ENCODE measurements at regions not wholly inside any gene's neighbourhood (a gene's known extent, or its start where the extent isn't known, plus 50 kb on each side); places are given as distances from the start of the nearest gene placed in this dataset.
A peak's percentile ranks its signal among the peaks of the same experiment; 100 is the strongest.

- no peak for DNase-seq (ENCODE audit: low spot score)
- H3K27ac Mint-ChIP-seq: no peak overlapping the region
- no peaks in the 10 kb centered on the region for H3K4me1 Mint-ChIP-seq (ENCODE audit: low read depth)
- no peak overlapping the region for H3K4me3 Mint-ChIP-seq
- H3K9me3 Mint-ChIP-seq: no peaks in the 10 kb centered on the region
- no peaks in the 10 kb centered on the region for H3K36me3 Mint-ChIP-seq (ENCODE audit: low read depth)
- H3K27me3 Mint-ChIP-seq (ENCODE audit: low read depth): peaks cover 3% of the 10 kb centered on the region
Observed at GRCh38 chr15:69951898-69952555, 145.7 kb downstream of the TLE3 start.

- H3K27me3 Mint-ChIP-seq (ENCODE audit: low read depth): peaks cover 3% of the 10 kb centered on the region
- no peaks in the 10 kb centered on the region for H3K36me3 Mint-ChIP-seq (ENCODE audit: low read depth)
- no peaks in the 10 kb centered on the region for H3K4me1 Mint-ChIP-seq (ENCODE audit: low read depth)
- no peak for DNase-seq (ENCODE audit: low spot score)
- no peak overlapping the region for H3K27ac Mint-ChIP-seq
- H3K9me3 Mint-ChIP-seq: no peaks in the 10 kb centered on the region
- H3K4me3 Mint-ChIP-seq: no peak overlapping the region
Observed at GRCh38 chr15:69953051-69953450, 144.7 kb downstream of the TLE3 start.

- H3K36me3 Mint-ChIP-seq (ENCODE audit: low read depth): no peaks in the 10 kb centered on the region
- no peaks in the 10 kb centered on the region for H3K4me1 Mint-ChIP-seq (ENCODE audit: low read depth)
- H3K27me3 Mint-ChIP-seq (ENCODE audit: low read depth): peaks cover 3% of the 10 kb centered on the region
- DNase-seq (ENCODE audit: low spot score): no peak
- no peaks in the 10 kb centered on the region for H3K9me3 Mint-ChIP-seq
- no peak overlapping the region for H3K27ac Mint-ChIP-seq
- H3K4me3 Mint-ChIP-seq: no peak overlapping the region
Observed at GRCh38 chr15:69953816-69954215, 143.9 kb downstream of the TLE3 start.

- no peak overlapping the region for H3K27ac Mint-ChIP-seq
- H3K9me3 Mint-ChIP-seq: no peaks in the 10 kb centered on the region
- no peaks in the 10 kb centered on the region for H3K4me1 Mint-ChIP-seq (ENCODE audit: low read depth)
- no peak overlapping the region for H3K4me3 Mint-ChIP-seq
- DNase-seq (ENCODE audit: low spot score): no peak
- peaks cover 7% of the 10 kb centered on the region for H3K27me3 Mint-ChIP-seq (ENCODE audit: low read depth)
- no peaks in the 10 kb centered on the region for H3K36me3 Mint-ChIP-seq (ENCODE audit: low read depth)
Observed at GRCh38 chr15:69954666-69955065, 143.1 kb downstream of the TLE3 start.

- Mint-ChIP-seq H3K27me3 (ENCODE audit: low read depth) (peaks cover 7% of the 10 kb centered on the region), H3K4me3 (no peak overlapping the region), H3K9me3 (no peaks in the 10 kb centered on the region), H3K27ac (no peak overlapping the region), H3K36me3 (ENCODE audit: low read depth) (no peaks in the 10 kb centered on the region), H3K4me1 (ENCODE audit: low read depth) (no peaks in the 10 kb centered on the region)
- no peak for DNase-seq (ENCODE audit: low spot score)
Observed at GRCh38 chr15:69955240-69955894, 142.3 kb downstream of the TLE3 start.

DNA sequence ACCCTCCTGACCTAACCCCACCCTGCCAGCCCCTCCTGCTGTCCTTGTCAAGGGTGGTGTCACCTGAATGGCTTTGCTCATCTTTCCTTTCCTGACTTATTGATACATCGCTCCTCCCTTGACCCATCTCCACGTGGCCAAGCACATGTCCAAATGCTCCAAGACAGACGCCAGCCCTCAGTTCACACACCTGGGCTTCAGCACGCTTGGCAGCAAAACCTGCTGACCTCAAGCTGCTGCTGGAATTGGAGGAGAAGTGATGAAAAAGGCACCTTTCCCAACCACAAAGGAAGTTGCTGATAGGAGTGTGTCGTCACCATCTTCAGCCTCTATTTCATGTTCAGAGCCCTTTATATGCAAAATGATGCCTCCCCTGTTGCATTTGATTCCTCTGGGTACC lies 141.3 kb downstream of the TLE3 start:
- Mint-ChIP-seq H3K36me3 (ENCODE audit: low read depth) (no peaks in the 10 kb centered on the region), H3K4me3 (no peak overlapping the region), H3K9me3 (no peaks in the 10 kb centered on the region), H3K27ac (no peak overlapping the region), H3K4me1 (ENCODE audit: low read depth) (no peaks in the 10 kb centered on the region), H3K27me3 (ENCODE audit: low read depth) (peaks cover 8% of the 10 kb centered on the region)
- DNase-seq (ENCODE audit: low spot score): no peak

GRCh38 chr15:69957175-69957574 lies 140.5 kb downstream of the TLE3 start:
- Mint-ChIP-seq H3K36me3 (ENCODE audit: low read depth) (no peaks in the 10 kb centered on the region), H3K4me3 (no peak overlapping the region), H3K27ac (no peak overlapping the region), H3K9me3 (no peaks in the 10 kb centered on the region), H3K27me3 (ENCODE audit: low read depth) (peaks cover 15% of the 10 kb centered on the region), H3K4me1 (ENCODE audit: low read depth) (no peaks in the 10 kb centered on the region)
- no peak for DNase-seq (ENCODE audit: low spot score)

DNA sequence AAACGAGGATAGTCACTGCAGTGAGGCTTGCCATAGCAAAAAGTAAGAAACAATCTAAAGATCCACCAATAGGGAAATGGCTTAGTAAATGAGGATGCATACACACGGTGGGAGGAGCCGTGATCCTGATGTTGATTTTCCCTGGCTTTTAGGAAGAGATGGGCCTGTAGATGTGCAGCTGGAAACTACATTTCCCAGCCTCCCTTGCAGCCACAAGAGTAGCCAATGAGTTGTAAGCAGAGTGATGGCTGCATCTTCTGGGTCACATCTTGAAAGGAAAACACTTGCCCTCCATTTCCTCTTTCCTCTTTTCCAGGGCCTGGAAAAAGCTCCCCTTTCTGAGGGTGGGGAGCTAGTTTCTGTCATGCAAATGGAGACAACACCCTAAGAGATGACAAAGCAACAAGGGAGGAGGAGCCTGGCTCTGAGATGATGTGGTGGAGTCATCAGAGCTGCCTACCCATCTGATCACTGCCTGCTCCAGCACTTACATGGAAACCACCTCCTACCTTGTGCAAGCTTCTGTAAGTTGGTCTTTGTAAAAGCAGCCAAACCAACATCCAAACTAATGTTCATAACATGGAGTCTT lies 139.1 kb downstream of the TLE3 start:
- Mint-ChIP-seq H3K9me3 (no peaks in the 10 kb centered on the region), H3K27me3 (ENCODE audit: low read depth) (peaks cover 20% of the 10 kb centered on the region), H3K4me1 (ENCODE audit: low read depth) (no peaks in the 10 kb centered on the region), H3K36me3 (ENCODE audit: low read depth) (no peaks in the 10 kb centered on the region), H3K27ac (no peak overlapping the region), H3K4me3 (no peak overlapping the region)
- no peak for DNase-seq (ENCODE audit: low spot score)

GRCh38 chr15:69962561-69962960 lies 135.2 kb downstream of the TLE3 start:
- Mint-ChIP-seq H3K4me1 (ENCODE audit: low read depth) (no peaks in the 10 kb centered on the region), H3K27me3 (ENCODE audit: low read depth) (peaks cover 26% of the 10 kb centered on the region), H3K9me3 (no peaks in the 10 kb centered on the region), H3K4me3 (no peak overlapping the region), H3K36me3 (ENCODE audit: low read depth) (no peaks in the 10 kb centered on the region), H3K27ac (no peak overlapping the region)
- DNase-seq (ENCODE audit: low spot score): no peak

- Mint-ChIP-seq H3K4me1 (ENCODE audit: low read depth) (no peaks in the 10 kb centered on the region), H3K36me3 (ENCODE audit: low read depth) (no peaks in the 10 kb centered on the region), H3K4me3 (no peak overlapping the region), H3K27me3 (ENCODE audit: low read depth) (peaks cover 26% of the 10 kb centered on the region), H3K27ac (no peak overlapping the region), H3K9me3 (no peaks in the 10 kb centered on the region)
- DNase-seq (ENCODE audit: low spot score): no peak
Observed at GRCh38 chr15:69963385-69963784, 134.3 kb downstream of the TLE3 start.

DNA sequence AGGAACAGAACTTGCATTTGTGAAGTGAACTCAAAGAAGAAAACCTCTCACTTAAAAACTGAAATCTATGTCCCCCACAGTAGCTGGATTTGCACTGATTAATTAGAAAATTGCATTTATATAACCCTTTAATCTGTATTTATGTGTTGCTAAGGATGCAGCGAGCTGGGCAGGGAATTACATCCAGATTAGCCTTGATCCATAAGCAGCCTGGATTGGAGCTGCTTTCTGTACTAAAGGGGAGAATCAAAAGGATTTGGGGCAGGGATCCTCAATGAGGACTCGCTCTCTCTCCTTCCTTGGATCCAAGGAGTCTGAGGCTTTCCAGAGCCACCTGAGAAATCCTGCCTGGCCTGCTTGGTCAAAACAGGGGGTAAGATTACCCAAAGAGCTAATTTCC lies 125.9 kb downstream of the TLE3 start:
- Mint-ChIP-seq H3K27ac (no peak overlapping the region), H3K36me3 (ENCODE audit: low read depth) (no peaks in the 10 kb centered on the region), H3K4me1 (ENCODE audit: low read depth) (no peaks in the 10 kb centered on the region), H3K9me3 (no peaks in the 10 kb centered on the region), H3K27me3 (ENCODE audit: low read depth) (peaks cover 15% of the 10 kb centered on the region), H3K4me3 (no peak overlapping the region)
- no peak for DNase-seq (ENCODE audit: low spot score)

DNA sequence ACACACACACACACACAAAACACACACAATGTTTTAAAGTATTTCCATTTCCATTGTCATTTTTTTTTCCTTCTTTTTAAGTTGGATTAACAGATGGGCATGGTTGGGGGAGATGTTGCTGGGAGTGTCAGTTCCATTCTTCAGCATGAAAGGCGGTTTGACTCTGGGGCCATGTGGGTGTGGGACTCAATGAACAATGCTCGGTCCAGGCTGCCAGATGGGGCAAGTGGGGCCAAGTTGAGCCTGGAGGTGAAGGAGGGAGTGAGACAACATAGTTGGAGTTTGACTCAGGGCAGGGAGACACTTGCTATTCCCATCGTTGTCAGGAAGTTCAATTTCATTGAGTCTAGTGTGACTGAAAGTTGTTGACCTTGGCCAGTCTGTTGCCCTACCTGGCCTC lies 125.3 kb downstream of the TLE3 start:
- Mint-ChIP-seq H3K4me3 (no peak overlapping the region), H3K9me3 (no peaks in the 10 kb centered on the region), H3K27me3 (ENCODE audit: low read depth) (peaks cover 15% of the 10 kb centered on the region), H3K27ac (no peak overlapping the region), H3K4me1 (ENCODE audit: low read depth) (no peaks in the 10 kb centered on the region), H3K36me3 (ENCODE audit: low read depth) (no peaks in the 10 kb centered on the region)
- DNase-seq (ENCODE audit: low spot score): no peak

DNA sequence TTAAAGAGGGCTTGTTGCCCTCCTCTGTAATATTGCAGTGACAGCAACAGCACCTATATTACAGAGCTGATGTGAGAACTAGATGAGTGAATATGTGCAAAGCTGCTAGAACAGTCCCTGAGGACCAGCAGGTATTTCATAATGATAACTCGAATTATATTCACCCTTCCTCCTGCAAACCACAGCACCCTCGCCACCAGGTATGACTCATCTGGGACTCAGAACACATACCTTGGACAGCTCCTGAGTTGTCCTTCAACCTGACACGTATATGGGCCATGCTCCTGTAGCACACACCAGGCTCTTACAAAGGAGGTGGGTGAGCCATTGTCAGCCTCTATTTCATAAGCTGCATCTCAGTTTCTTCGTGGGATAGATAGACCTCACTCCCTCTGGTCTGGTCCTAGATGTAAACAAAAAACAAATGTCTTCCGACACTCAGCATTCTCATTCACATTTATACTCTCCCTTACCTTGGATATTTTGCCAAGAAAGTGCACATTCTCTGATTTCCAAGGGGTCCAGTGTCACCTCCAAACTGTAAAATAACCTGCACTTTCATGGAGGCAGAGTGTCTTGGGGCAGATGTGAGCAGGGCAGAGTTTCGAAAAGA lies 124.5 kb downstream of the TLE3 start:
- H3K4me3 Mint-ChIP-seq: no peak overlapping the region
- H3K9me3 Mint-ChIP-seq: no peaks in the 10 kb centered on the region
- H3K36me3 Mint-ChIP-seq (ENCODE audit: low read depth): no peaks in the 10 kb centered on the region
- DNase-seq (ENCODE audit: low spot score): peak; percentile 24
- peaks cover 15% of the 10 kb centered on the region for H3K27me3 Mint-ChIP-seq (ENCODE audit: low read depth)
- no peaks in the 10 kb centered on the region for H3K4me1 Mint-ChIP-seq (ENCODE audit: low read depth)
- H3K27ac Mint-ChIP-seq: no peak overlapping the region

DNA sequence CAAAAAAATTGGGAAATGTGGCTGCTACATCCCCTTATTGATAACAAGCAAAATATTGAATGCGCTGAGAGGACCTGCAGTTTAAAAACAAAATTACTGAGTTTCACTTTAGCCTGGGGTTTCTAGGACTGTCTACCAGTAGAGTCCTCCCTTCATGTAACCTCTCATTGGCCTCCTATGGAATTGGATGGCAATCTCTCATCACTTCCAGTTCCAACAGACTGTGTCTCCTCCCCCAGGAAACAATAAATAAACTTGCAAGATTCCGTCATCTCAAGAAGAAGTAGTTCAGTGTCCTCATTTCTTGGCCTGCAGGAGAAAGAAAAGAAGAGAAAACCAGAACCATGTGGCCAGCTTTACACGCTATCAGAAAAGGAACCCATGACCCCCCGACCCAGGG lies 123.8 kb downstream of the TLE3 start:
- H3K4me3 Mint-ChIP-seq: no peak overlapping the region
- H3K4me1 Mint-ChIP-seq (ENCODE audit: low read depth): no peaks in the 10 kb centered on the region
- peaks cover 15% of the 10 kb centered on the region for H3K27me3 Mint-ChIP-seq (ENCODE audit: low read depth)
- no peak for DNase-seq (ENCODE audit: low spot score)
- H3K9me3 Mint-ChIP-seq: no peaks in the 10 kb centered on the region
- no peak overlapping the region for H3K27ac Mint-ChIP-seq
- no peaks in the 10 kb centered on the region for H3K36me3 Mint-ChIP-seq (ENCODE audit: low read depth)
